ENCODE measurements at regions not wholly inside any gene's neighbourhood (a gene's known extent, or its start where the extent isn't known, plus 50 kb on each side); places are given as distances from the start of the nearest gene placed in this dataset.

GRCh38 chr20:11496380-11496779 lies 421.3 kb upstream of the BTBD3 start:
- Histone ChIP-seq H3F3A (ENCODE audit: insufficient read depth, low read length) (no peaks in the 10 kb centered on the region), H3K36me3 (replicated peaks; ENCODE audit: insufficient read depth, low read length) (no peaks in the 10 kb centered on the region), H3K4me2 (ENCODE audit: low read depth, low read length) (no peak overlapping the region), H3K9ac (ENCODE audit: low read length) (no peak overlapping the region), H3K79me2 (ENCODE audit: low read length) (no peaks in the 10 kb centered on the region), H3K27me3 (replicated peaks; ENCODE audit: insufficient read depth, low read length) (no peaks in the 10 kb centered on the region), H3K27ac (ENCODE audit: low read length) (no peak overlapping the region), H3K9me2 (replicated peaks; ENCODE audit: insufficient read depth, low read length) (no peaks in the 10 kb centered on the region), H3K4me1 (ENCODE audit: low read length) (no peaks in the 10 kb centered on the region), H4K20me1 (ENCODE audit: insufficient read depth, low read length) (no peaks in the 10 kb centered on the region), H2AFZ (ENCODE audit: low read length) (no peak overlapping the region), H3K4me3 (ENCODE audit: low read length) (no peak overlapping the region), H3K9me3 (replicated peaks; ENCODE audit: insufficient read depth, low read length) (no peaks in the 10 kb centered on the region)
- no peak for DNase-seq
- TF ChIP-seq CTCF (IDR thresholded peaks at IDR 0.05; ENCODE audit: low read length) = no peak
- no peak for TF ChIP-seq EZH2 (optimal IDR thresholded peaks at IDR 0.05; ENCODE audit: low read depth, low read length)
- no peak for TF ChIP-seq EZH2phosphoT487 (IDR thresholded peaks at IDR 0.05; ENCODE audit: low read length)

GRCh38 chr20:11497545-11497944 lies 420.1 kb upstream of the BTBD3 start:
- Histone ChIP-seq H3F3A (ENCODE audit: insufficient read depth, low read length) (no peaks in the 10 kb centered on the region), H3K79me2 (ENCODE audit: low read length) (no peaks in the 10 kb centered on the region), H3K27ac (ENCODE audit: low read length) (no peak overlapping the region), H3K4me3 (ENCODE audit: low read length) (no peak overlapping the region), H3K9ac (ENCODE audit: low read length) (no peak overlapping the region), H3K4me1 (ENCODE audit: low read length) (no peaks in the 10 kb centered on the region), H3K9me2 (replicated peaks; ENCODE audit: insufficient read depth, low read length) (no peaks in the 10 kb centered on the region), H3K4me2 (ENCODE audit: low read depth, low read length) (no peak overlapping the region), H2AFZ (ENCODE audit: low read length) (no peak overlapping the region), H3K36me3 (replicated peaks; ENCODE audit: insufficient read depth, low read length) (no peaks in the 10 kb centered on the region), H3K9me3 (replicated peaks; ENCODE audit: insufficient read depth, low read length) (no peaks in the 10 kb centered on the region), H4K20me1 (ENCODE audit: insufficient read depth, low read length) (no peaks in the 10 kb centered on the region), H3K27me3 (replicated peaks; ENCODE audit: insufficient read depth, low read length) (no peaks in the 10 kb centered on the region)
- DNase-seq = no peak
- no peak for TF ChIP-seq CTCF (IDR thresholded peaks at IDR 0.05; ENCODE audit: low read length)
- TF ChIP-seq EZH2phosphoT487 (IDR thresholded peaks at IDR 0.05; ENCODE audit: low read length) = no peak
- TF ChIP-seq EZH2 (optimal IDR thresholded peaks at IDR 0.05; ENCODE audit: low read depth, low read length) = no peak

- no peak overlapping the region for H3K4me2 ChIP-seq (ENCODE audit: low read depth, low read length)
- no peaks in the 10 kb centered on the region for H3K27me3 ChIP-seq (replicated peaks; ENCODE audit: insufficient read depth, low read length)
- no peaks in the 10 kb centered on the region for H3K9me2 ChIP-seq (replicated peaks; ENCODE audit: insufficient read depth, low read length)
- H3K4me3 ChIP-seq (ENCODE audit: low read length) = no peak overlapping the region
- no peaks in the 10 kb centered on the region for H3K9me3 ChIP-seq (replicated peaks; ENCODE audit: insufficient read depth, low read length)
- no peak for DNase-seq
- no peaks in the 10 kb centered on the region for H3K36me3 ChIP-seq (replicated peaks; ENCODE audit: insufficient read depth, low read length)
- H3K27ac ChIP-seq (ENCODE audit: low read length) = no peak overlapping the region
- no peak overlapping the region for H2AFZ ChIP-seq (ENCODE audit: low read length)
- no peaks in the 10 kb centered on the region for H3K4me1 ChIP-seq (ENCODE audit: low read length)
- TF ChIP-seq EZH2 (optimal IDR thresholded peaks at IDR 0.05; ENCODE audit: low read depth, low read length) (no peak), CTCF (IDR thresholded peaks at IDR 0.05; ENCODE audit: low read length) (no peak), EZH2phosphoT487 (IDR thresholded peaks at IDR 0.05; ENCODE audit: low read length) (no peak)
- H4K20me1 ChIP-seq (ENCODE audit: insufficient read depth, low read length) = no peaks in the 10 kb centered on the region
- no peaks in the 10 kb centered on the region for H3K79me2 ChIP-seq (ENCODE audit: low read length)
- H3K9ac ChIP-seq (ENCODE audit: low read length) = no peak overlapping the region
- H3F3A ChIP-seq (ENCODE audit: insufficient read depth, low read length) = no peaks in the 10 kb centered on the region
Observed at GRCh38 chr20:11499101-11499634, 418.5 kb upstream of the BTBD3 start.
